ENCODE measurements at regions not wholly inside any gene's neighbourhood (a gene's known extent, or its start where the extent isn't known, plus 50 kb on each side); places are given as distances from the start of the nearest gene placed in this dataset.

DNA sequence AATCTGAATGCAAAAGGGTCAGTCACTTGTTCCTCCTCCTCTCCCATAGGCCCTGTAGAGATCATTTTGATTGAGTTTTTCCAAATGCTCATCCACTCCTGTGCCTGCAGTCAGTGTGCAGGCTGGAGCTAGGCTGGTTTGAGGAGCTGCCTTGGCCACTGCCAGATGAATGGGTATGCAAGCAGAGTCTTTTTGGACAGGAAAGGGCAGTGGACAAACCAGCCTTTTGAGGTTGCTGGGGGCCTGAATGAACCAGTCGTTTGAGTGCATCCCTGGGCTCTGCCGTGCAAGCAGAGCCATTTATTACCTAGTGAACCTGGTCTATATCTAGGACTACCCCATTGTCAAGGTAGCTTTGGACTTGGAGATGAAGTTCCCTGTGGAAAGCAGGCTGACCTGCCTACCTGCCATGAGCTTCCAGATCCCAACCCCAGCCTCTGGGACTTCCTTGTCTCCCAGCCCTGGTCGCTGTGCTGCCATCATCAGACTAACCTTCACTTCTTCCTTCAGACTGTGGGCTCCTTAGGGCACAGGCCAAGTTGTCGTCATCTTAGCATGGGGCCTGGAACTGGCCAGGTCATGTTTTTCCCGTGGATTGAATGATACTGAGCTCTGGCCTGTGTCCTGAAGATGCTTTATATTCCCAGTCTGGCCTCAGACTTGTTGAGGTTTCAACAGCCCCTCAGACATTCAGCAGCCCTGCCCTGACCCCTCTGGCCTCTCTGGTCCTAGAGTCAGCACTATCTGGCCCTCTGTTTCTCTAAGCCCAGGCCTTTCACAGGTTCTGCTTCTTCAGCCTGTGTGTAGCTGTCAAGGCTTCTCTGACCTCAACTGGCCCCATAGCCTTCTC, 55.5 kb upstream of the PRR23C start:
- Histone ChIP-seq H3K4me1 (ENCODE audit: control insufficient read depth in 2 of 3, insufficient read depth in 2 of 3, low read depth in 1 of 3, low read length in 3 of 3) (no peaks in the 10 kb centered on the region), H3K27me3 (ENCODE audit: control insufficient read depth, insufficient read depth, low read length) (no peaks in the 10 kb centered on the region), H3K9me3 (ENCODE audit: control insufficient read depth in 2 of 3, insufficient read depth in 1 of 3, low read length in 3 of 3) (peaks cover 0 to 5% (median 2%) of the 10 kb centered on the region in 3 donors), H3K9ac (ENCODE audit: low read length in 3 of 3) (no peak overlapping the region), H3K4me3 (ENCODE audit: low read length in 3 of 3) (no peak overlapping the region), H3K36me3 (ENCODE audit: control insufficient read depth in 2 of 3, insufficient read depth in 3 of 3, low read length in 3 of 3) (no peaks in the 10 kb centered on the region), H3K27ac (ENCODE audit: low read depth in 2 of 2, low read length in 2 of 2) (no peak overlapping the region)
- FAIRE-seq (no peak), DNase-seq (no peak)
- TF ChIP-seq, protein P1, sequence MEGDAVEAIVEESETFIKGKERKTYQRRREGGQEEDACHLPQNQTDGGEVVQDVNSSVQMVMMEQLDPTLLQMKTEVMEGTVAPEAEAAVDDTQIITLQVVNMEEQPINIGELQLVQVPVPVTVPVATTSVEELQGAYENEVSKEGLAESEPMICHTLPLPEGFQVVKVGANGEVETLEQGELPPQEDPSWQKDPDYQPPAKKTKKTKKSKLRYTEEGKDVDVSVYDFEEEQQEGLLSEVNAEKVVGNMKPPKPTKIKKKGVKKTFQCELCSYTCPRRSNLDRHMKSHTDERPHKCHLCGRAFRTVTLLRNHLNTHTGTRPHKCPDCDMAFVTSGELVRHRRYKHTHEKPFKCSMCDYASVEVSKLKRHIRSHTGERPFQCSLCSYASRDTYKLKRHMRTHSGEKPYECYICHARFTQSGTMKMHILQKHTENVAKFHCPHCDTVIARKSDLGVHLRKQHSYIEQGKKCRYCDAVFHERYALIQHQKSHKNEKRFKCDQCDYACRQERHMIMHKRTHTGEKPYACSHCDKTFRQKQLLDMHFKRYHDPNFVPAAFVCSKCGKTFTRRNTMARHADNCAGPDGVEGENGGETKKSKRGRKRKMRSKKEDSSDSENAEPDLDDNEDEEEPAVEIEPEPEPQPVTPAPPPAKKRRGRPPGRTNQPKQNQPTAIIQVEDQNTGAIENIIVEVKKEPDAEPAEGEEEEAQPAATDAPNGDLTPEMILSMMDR (IDR thresholded peaks at IDR 0.05; ENCODE audit: borderline replicate concordance, extremely low read depth, insufficient read depth) = no peak
- intact Hi-C loops (cut with DNase I) = loop anchor here (10.0 kb wide), 1 partner anchor 225 kb away; no protein-coding TSS in a partner anchor

DNA sequence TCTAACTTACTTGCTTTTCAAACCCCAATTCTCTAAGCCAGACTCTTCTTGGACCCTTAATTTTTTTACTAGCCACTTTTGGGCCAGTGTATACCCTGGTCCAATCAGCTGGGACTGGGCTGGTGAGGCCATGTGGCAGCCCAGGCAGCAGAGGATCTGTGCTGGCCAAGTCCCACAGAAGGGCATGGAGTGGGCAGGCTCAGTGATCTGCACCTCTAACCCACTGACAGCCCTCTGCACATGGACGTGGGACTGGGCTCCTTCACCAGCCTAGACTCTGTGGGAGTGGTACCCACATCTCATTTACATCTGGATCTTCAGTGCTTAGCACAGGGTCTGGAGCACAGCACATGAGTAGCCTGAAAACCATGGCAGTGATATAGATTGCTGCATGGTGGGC, 56.1 kb upstream of the PRR23C start:
- Histone ChIP-seq H3K27me3 (ENCODE audit: control insufficient read depth, insufficient read depth, low read length) (no peaks in the 10 kb centered on the region), H3K4me3 (ENCODE audit: low read length in 3 of 3) (no peak overlapping the region), H3K9ac (ENCODE audit: low read length in 3 of 3) (no peak overlapping the region), H3K27ac (ENCODE audit: low read depth in 2 of 2, low read length in 2 of 2) (no peak overlapping the region), H3K36me3 (ENCODE audit: control insufficient read depth in 2 of 3, insufficient read depth in 3 of 3, low read length in 3 of 3) (no peaks in the 10 kb centered on the region), H3K9me3 (ENCODE audit: control insufficient read depth in 2 of 3, insufficient read depth in 1 of 3, low read length in 3 of 3) (peaks cover 0 to 5% (median 2%) of the 10 kb centered on the region in 3 donors), H3K4me1 (ENCODE audit: control insufficient read depth in 2 of 3, insufficient read depth in 2 of 3, low read depth in 1 of 3, low read length in 3 of 3) (no peaks in the 10 kb centered on the region)
- no peak for DNase-seq
- no peak for FAIRE-seq
- intact Hi-C loops (cut with DNase I) = loop anchor here (10.0 kb wide), 1 partner anchor 224 kb away; no protein-coding TSS in a partner anchor
- TF ChIP-seq, protein P1 (IDR thresholded peaks at IDR 0.05; ENCODE audit: borderline replicate concordance, extremely low read depth, insufficient read depth) = no peak

DNA sequence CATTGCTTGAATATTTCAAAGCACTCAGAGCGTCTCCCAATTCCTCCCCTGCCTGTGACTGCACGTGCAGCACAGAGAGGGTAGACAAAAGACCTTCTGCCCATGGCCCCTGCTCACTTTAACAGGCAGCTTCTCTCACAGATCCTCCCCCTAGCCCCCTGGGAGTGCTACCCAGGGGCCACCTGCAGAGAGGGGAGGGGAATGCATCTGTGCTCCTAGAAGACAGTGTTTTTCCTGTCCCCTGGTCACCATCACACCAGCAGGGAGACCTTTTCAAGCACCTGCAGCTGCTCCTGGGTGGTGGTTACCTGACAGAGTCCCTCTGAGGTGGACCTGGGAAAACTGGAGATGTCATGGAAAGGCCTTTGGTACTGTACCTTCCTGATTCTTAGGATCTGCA, 56.7 kb upstream of the PRR23C start:
- Histone ChIP-seq H3K9ac (ENCODE audit: low read length in 3 of 3) (no peak overlapping the region), H3K27me3 (ENCODE audit: control insufficient read depth, insufficient read depth, low read length) (no peaks in the 10 kb centered on the region), H3K9me3 (ENCODE audit: control insufficient read depth in 2 of 3, insufficient read depth in 1 of 3, low read length in 3 of 3) (peaks cover 0 to 5% (median 2%) of the 10 kb centered on the region in 3 donors), H3K36me3 (ENCODE audit: control insufficient read depth in 2 of 3, insufficient read depth in 3 of 3, low read length in 3 of 3) (no peaks in the 10 kb centered on the region), H3K4me3 (ENCODE audit: low read length in 3 of 3) (no peak overlapping the region), H3K4me1 (ENCODE audit: control insufficient read depth in 2 of 3, insufficient read depth in 2 of 3, low read depth in 1 of 3, low read length in 3 of 3) (no peaks in the 10 kb centered on the region), H3K27ac (ENCODE audit: low read depth in 2 of 2, low read length in 2 of 2) (no peak overlapping the region)
- FAIRE-seq (no peak), DNase-seq (no peak)
- TF ChIP-seq, protein P1 (IDR thresholded peaks at IDR 0.05; ENCODE audit: borderline replicate concordance, extremely low read depth, insufficient read depth) = no peak
- intact Hi-C loops (cut with DNase I) = loop anchor here (10.0 kb wide), 1 partner anchor 223 kb away; no protein-coding TSS in a partner anchor

Measured in kidney (tissue), 13 donors.